CD8-positive, alpha-beta memory T cell (primary cell): ENCODE measurements at regions not wholly inside any gene's neighbourhood (a gene's known extent, or its start where the extent isn't known, plus 50 kb on each side); places are given as distances from the start of the nearest gene placed in this dataset.

Experiments
- CTCF ChIA-PET: fragments of 350-600 bp; sonication (Branson Sonifier 250); formaldehyde crosslinking; loops from one replicate; lab custom pipeline; 2021; ENCODE audit warnings: antibody characterized with exemption; lab: Charles Lee
- POLR2A ChIA-PET: fragments of 350-600 bp; sonication (Branson Sonifier 250); formaldehyde crosslinking; loops from one replicate; lab custom pipeline; 2021; ENCODE audit warnings: antibody characterized with exemption; lab: Charles Lee
- DNase-seq, 5 donors: peaks; one replicate each; pipeline versions ENCODE4 v3.0.0 to v3.0.0-alpha.2; 2020 to 2022; ENCODE audit warnings: mixed read lengths in 1 of 5
- H3K27ac ChIP-seq: one replicate; pipeline ENCODE4 v1.7.0; 2013; ENCODE audit warnings: low read depth, mild to moderate bottlenecking, low read length, moderate library complexity
- H3K27me3 ChIP-seq: 2 replicates; pipeline ENCODE4 v1.7.0; 2013; ENCODE audit warnings: low read length, mild to moderate bottlenecking; ENCODE audit not compliant: insufficient read depth, poor library complexity, severe bottlenecking
- H3K36me3 ChIP-seq: 2 replicates; pipeline ENCODE4 v1.7.0; 2013; ENCODE audit warnings: mild to moderate bottlenecking, low read length, moderate library complexity; ENCODE audit not compliant: insufficient read depth
- H3K4me1 ChIP-seq: 2 replicates; pipeline ENCODE4 v1.7.0; 2013; ENCODE audit warnings: mild to moderate bottlenecking, low read length, moderate library complexity; ENCODE audit not compliant: insufficient read depth
- H3K4me3 ChIP-seq: 2 replicates; pipeline ENCODE4 v1.7.0; 2013; ENCODE audit warnings: mild to moderate bottlenecking, low read length
- H3K9me3 ChIP-seq: 2 replicates; pipeline ENCODE4 v1.7.0; 2013; ENCODE audit warnings: mild to moderate bottlenecking, low read length
- H3K27ac Mint-ChIP-seq, 8 donors: one replicate each; pipeline ENCODE4 v1.8.0; 2020 to 2021; ENCODE audit warnings: mixed read lengths in 8 of 8, mild to moderate bottlenecking in 6 of 8, inconsistent platforms in 3 of 8, moderate library complexity in 3 of 8
- H3K27me3 Mint-ChIP-seq, 2 donors: one replicate each; pipeline ENCODE4 v1.8.0; 2020 to 2021; ENCODE audit warnings: mixed read lengths in 2 of 2, mild to moderate bottlenecking in 1 of 2, moderate library complexity in 1 of 2
- H3K36me3 Mint-ChIP-seq, 3 donors: one replicate each; pipeline ENCODE4 v1.8.0; 2020 to 2021; ENCODE audit warnings: mixed read lengths in 3 of 3, inconsistent platforms in 1 of 3, mild to moderate bottlenecking in 1 of 3
- H3K4me1 Mint-ChIP-seq, 3 donors: one replicate each; pipeline ENCODE4 v1.8.0; 2020 to 2021; ENCODE audit warnings: mixed read lengths in 3 of 3, inconsistent platforms in 1 of 3, mild to moderate bottlenecking in 1 of 3
- H3K4me3 Mint-ChIP-seq, 7 donors: one replicate each; pipeline ENCODE4 v1.8.0; 2020 to 2021; ENCODE audit warnings: mixed read lengths in 7 of 7, mild to moderate bottlenecking in 6 of 7, moderate library complexity in 4 of 7, inconsistent platforms in 2 of 7
- H3K9me3 Mint-ChIP-seq, 5 donors: one replicate each; pipeline ENCODE4 v1.8.0; 2020 to 2022; ENCODE audit warnings: mixed read lengths in 5 of 5, mild to moderate bottlenecking in 3 of 5, moderate library complexity in 2 of 5, inconsistent platforms in 1 of 5

GRCh38 chrX:2552621-2553201 lies 51.9 kb upstream of the DHRSX start:
- no peaks in the 10 kb centered on the region for H3K4me1 Mint-ChIP-seq
- H3K4me3 Mint-ChIP-seq = no peak overlapping the region
- H3K36me3 ChIP-seq = no peaks in the 10 kb centered on the region
- H3K9me3 ChIP-seq = no peaks in the 10 kb centered on the region
- H3K36me3 Mint-ChIP-seq = peaks cover 0 to 4% (median 0%) of the 10 kb centered on the region in 3 donors
- ChIA-PET POLR2A (no interaction called here), CTCF (no interaction called here)
- no peaks in the 10 kb centered on the region for H3K4me1 ChIP-seq
- H3K27me3 Mint-ChIP-seq = peaks cover 15 to 58% of the 10 kb centered on the region in 2 donors
- H3K27ac Mint-ChIP-seq = no peak overlapping the region
- peaks cover 0 to 5% (median 3%) of the 10 kb centered on the region in 5 donors for H3K9me3 Mint-ChIP-seq
- H3K27me3 ChIP-seq = no peaks in the 10 kb centered on the region
- no peak for DNase-seq
- no peak overlapping the region for H3K27ac ChIP-seq
- H3K4me3 ChIP-seq = no peak overlapping the region

- H3K27ac ChIP-seq = no peak overlapping the region
- POLR2A ChIA-PET = no interaction called here
- H3K27ac Mint-ChIP-seq = no peak overlapping the region
- peaks cover 0 to 5% (median 4%) of the 10 kb centered on the region in 5 donors for H3K9me3 Mint-ChIP-seq
- H3K4me3 ChIP-seq = no peak overlapping the region
- no peaks in the 10 kb centered on the region for H3K4me1 Mint-ChIP-seq
- H3K27me3 Mint-ChIP-seq = peaks cover 13 to 41% of the 10 kb centered on the region in 2 donors
- no peaks in the 10 kb centered on the region for H3K4me1 ChIP-seq
- H3K36me3 ChIP-seq = no peaks in the 10 kb centered on the region
- H3K4me3 Mint-ChIP-seq = no peak overlapping the region
- CTCF ChIA-PET = no interaction called here
- no peaks in the 10 kb centered on the region for H3K27me3 ChIP-seq
- H3K9me3 ChIP-seq = no peaks in the 10 kb centered on the region
- DNase-seq = no peak
- H3K36me3 Mint-ChIP-seq = peaks cover 0 to 10% (median 0%) of the 10 kb centered on the region in 3 donors
Measured at GRCh38 chrX:2550328-2551020, 49.7 kb upstream of the DHRSX start.
